OCI-LY1 (cell line): ENCODE measurements at regions not wholly inside any gene's neighbourhood (a gene's known extent, or its start where the extent isn't known, plus 50 kb on each side); places are given as distances from the start of the nearest gene placed in this dataset.

Experiments used
- H2AFZ ChIP-seq: fragments of 200-600 bp; sonication (generic), shearing (Covaris generic); 2 replicates; pipeline ENCODE4 v1.6.0; 2014; ENCODE audit warnings: antibody characterized with exemption, mild to moderate bottlenecking, low read length
- H3F3A ChIP-seq: fragments of 200-600 bp; sonication (generic), shearing (Covaris generic); 2 replicates; pipeline ENCODE4 v1.6.0; 2014; ENCODE audit warnings: mild to moderate bottlenecking, antibody characterized with exemption, low read length, moderate library complexity; ENCODE audit not compliant: insufficient read depth
- H3K27ac ChIP-seq: fragments of 200-600 bp; sonication (generic); 2 replicates; pipeline ENCODE4 v1.5.1; 2014; ENCODE audit warnings: low read length, mixed run types, mild to moderate bottlenecking, low read depth; ENCODE audit not compliant: poor library complexity, severe bottlenecking
- H3K27me3 ChIP-seq: fragments of 200-600 bp; sonication (generic); 2 replicates; pipeline ENCODE4 v1.6.0; 2014; ENCODE audit warnings: antibody characterized with exemption, mild to moderate bottlenecking, low read length, moderate library complexity; ENCODE audit not compliant: insufficient read depth
- H3K36me3 ChIP-seq: fragments of 200-600 bp; sonication (generic); 2 replicates; pipeline ENCODE4 v1.6.1; 2014; ENCODE audit warnings: mild to moderate bottlenecking, antibody characterized with exemption, low read length, moderate library complexity, mixed read lengths; ENCODE audit not compliant: insufficient read depth
- H3K4me1 ChIP-seq: fragments of 200-600 bp; sonication (generic); 2 replicates; pipeline ENCODE4 v1.5.1; 2014; ENCODE audit warnings: mild to moderate bottlenecking, low read length, moderate library complexity; ENCODE audit not compliant: insufficient read depth, severe bottlenecking
- H3K4me2 ChIP-seq: fragments of 200-600 bp; sonication (generic), shearing (Covaris generic); 2 replicates; pipeline ENCODE4 v1.6.1; 2014; ENCODE audit warnings: low read length
- H3K4me3 ChIP-seq: fragments of 200-600 bp; sonication (generic); 2 replicates; pipeline ENCODE4 v1.5.1; 2014; ENCODE audit warnings: low read length, low read depth, mild to moderate bottlenecking, mixed read lengths; ENCODE audit not compliant: poor library complexity, severe bottlenecking
- H3K79me2 ChIP-seq: fragments of 200-600 bp; shearing (Covaris generic); 2 replicates; pipeline ENCODE4 v1.6.1; 2016; ENCODE audit warnings: mixed run types, low read length, mixed read lengths; ENCODE audit not compliant: insufficient read depth
- H3K9ac ChIP-seq: fragments of 200-600 bp; sonication (generic), shearing (Covaris generic); 2 replicates; pipeline ENCODE4 v1.6.1; 2014; ENCODE audit warnings: mild to moderate bottlenecking, low read length, mixed read lengths
- H3K9me2 ChIP-seq: fragments of 200-600 bp; sonication (generic), shearing (Covaris generic); 2 replicates; pipeline ENCODE4 v1.6.1; 2014; ENCODE audit warnings: low read depth, mild to moderate bottlenecking, low read length, mixed read lengths
- H3K9me3 ChIP-seq: fragments of 200-600 bp; shearing (Covaris generic); 2 replicates; pipeline ENCODE4 v1.6.1; 2014; ENCODE audit warnings: low read length, mixed read lengths
- H4K20me1 ChIP-seq: fragments of 200-600 bp; sonication (generic), shearing (Covaris generic); 2 replicates; pipeline ENCODE4 v1.6.0; 2016; ENCODE audit warnings: mild to moderate bottlenecking, low read length; ENCODE audit not compliant: insufficient read depth
- EZH2 ChIP-seq: fragments of 200-600 bp; sonication (generic), shearing (Covaris generic); IDR thresholded peaks from 2 replicates; pipeline ENCODE4 v1.8.0; 2017; ENCODE audit warnings: borderline replicate concordance, mixed run types, mild to moderate bottlenecking, antibody characterized with exemption, low read length, moderate library complexity, mixed read lengths
- TF ChIP-seq, protein P1 (sequence below): fragments of 200-600 bp; sonication (generic), shearing (Covaris generic); IDR thresholded peaks from 2 replicates; pipeline ENCODE4 v1.5.1; 2017; ENCODE audit warnings: mild to moderate bottlenecking, antibody characterized with exemption, low read length, moderate library complexity, mixed read lengths

DNA sequence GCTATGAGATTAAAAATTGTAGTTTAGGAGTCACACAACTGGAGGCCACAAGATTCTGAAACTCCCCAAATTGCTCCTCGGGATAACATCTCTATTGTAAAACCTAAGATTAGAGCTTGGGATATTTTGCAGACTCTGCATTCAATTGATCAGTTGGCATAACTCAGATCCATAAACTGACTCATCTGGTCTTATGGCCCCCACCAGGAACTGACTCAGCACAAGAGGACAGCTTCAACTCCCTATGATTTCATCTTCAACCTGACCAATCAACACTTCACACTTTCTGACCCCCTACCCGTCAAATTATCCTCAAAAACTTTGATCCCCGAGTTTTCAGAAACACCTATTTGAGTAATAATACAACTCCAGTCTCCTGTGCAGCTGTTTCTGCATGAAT, 257.3 kb downstream of the HAO1 start:
- no peaks in the 10 kb centered on the region for H4K20me1 ChIP-seq
- TF ChIP-seq, protein P1, sequence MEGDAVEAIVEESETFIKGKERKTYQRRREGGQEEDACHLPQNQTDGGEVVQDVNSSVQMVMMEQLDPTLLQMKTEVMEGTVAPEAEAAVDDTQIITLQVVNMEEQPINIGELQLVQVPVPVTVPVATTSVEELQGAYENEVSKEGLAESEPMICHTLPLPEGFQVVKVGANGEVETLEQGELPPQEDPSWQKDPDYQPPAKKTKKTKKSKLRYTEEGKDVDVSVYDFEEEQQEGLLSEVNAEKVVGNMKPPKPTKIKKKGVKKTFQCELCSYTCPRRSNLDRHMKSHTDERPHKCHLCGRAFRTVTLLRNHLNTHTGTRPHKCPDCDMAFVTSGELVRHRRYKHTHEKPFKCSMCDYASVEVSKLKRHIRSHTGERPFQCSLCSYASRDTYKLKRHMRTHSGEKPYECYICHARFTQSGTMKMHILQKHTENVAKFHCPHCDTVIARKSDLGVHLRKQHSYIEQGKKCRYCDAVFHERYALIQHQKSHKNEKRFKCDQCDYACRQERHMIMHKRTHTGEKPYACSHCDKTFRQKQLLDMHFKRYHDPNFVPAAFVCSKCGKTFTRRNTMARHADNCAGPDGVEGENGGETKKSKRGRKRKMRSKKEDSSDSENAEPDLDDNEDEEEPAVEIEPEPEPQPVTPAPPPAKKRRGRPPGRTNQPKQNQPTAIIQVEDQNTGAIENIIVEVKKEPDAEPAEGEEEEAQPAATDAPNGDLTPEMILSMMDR, result no peak
- TF ChIP-seq EZH2, result no peak
- H3K9ac ChIP-seq, result no peak overlapping the region
- H3F3A ChIP-seq, result no peaks in the 10 kb centered on the region
- no peaks in the 10 kb centered on the region for H3K9me3 ChIP-seq
- no peak overlapping the region for H3K27ac ChIP-seq
- no peaks in the 10 kb centered on the region for H3K9me2 ChIP-seq
- no peaks in the 10 kb centered on the region for H3K27me3 ChIP-seq
- H3K79me2 ChIP-seq, result no peaks in the 10 kb centered on the region
- no peak overlapping the region for H2AFZ ChIP-seq
- H3K4me1 ChIP-seq, result peaks cover 2% of the 10 kb centered on the region
- no peak overlapping the region for H3K4me3 ChIP-seq
- no peaks in the 10 kb centered on the region for H3K36me3 ChIP-seq
- H3K4me2 ChIP-seq, result no peak overlapping the region

DNA sequence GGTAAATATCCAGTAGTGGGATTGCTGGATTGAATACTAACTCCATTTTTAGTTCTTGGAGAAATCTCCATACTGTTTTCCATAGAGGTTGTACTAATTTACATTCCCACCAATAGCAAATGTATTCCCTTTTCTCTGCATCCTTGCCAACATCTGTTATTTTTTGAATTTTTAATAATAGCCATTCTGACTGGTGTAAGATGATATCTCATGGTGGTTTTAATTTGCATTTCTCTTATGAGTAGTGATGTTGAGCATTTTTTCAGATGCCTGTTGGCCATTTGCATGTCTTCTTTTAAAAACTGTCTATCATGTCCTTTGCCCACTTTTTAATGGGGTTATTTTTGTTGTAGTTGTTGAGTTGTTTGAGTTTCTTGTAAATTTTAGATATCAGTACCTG, 253.2 kb downstream of the HAO1 start:
- no peak overlapping the region for H2AFZ ChIP-seq
- no peak overlapping the region for H3K27ac ChIP-seq
- H3K9ac ChIP-seq, result no peak overlapping the region
- peaks cover 8% of the 10 kb centered on the region for H3K4me1 ChIP-seq
- H3K36me3 ChIP-seq, result no peaks in the 10 kb centered on the region
- H3K27me3 ChIP-seq, result no peaks in the 10 kb centered on the region
- no peaks in the 10 kb centered on the region for H3K79me2 ChIP-seq
- no peaks in the 10 kb centered on the region for H3F3A ChIP-seq
- H4K20me1 ChIP-seq, result no peaks in the 10 kb centered on the region
- H3K4me2 ChIP-seq, result no peak overlapping the region
- no peaks in the 10 kb centered on the region for H3K9me2 ChIP-seq
- H3K4me3 ChIP-seq, result no peak overlapping the region
- H3K9me3 ChIP-seq, result no peaks in the 10 kb centered on the region
- TF ChIP-seq, protein P1, result no peak

DNA sequence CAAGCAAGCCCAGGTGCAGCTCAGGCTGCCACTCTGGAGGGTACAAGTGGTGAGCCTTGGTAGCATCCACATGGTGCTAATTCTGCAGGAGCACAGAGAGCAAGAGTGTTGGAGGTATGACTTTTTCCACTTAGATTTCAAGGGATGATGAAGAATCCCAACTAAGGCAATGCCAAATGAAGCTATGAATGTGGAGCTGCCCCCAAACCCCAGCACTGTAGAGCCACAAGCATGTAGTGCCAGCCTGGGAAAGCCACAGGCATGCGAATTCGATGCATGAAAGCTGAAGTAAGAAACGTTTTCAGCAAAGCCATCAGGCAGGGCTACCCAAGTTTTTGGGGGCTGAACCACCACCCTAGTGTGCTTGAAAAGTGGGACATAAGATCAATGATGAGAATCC, 251.1 kb downstream of the HAO1 start:
- H3K4me2 ChIP-seq, result no peak overlapping the region
- no peaks in the 10 kb centered on the region for H3K9me3 ChIP-seq
- H3K4me1 ChIP-seq, result peaks cover 8% of the 10 kb centered on the region
- no peaks in the 10 kb centered on the region for H3F3A ChIP-seq
- H3K9ac ChIP-seq, result no peak overlapping the region
- TF ChIP-seq, protein P1, result no peak
- no peak for TF ChIP-seq EZH2
- H3K36me3 ChIP-seq, result no peaks in the 10 kb centered on the region
- no peak overlapping the region for H2AFZ ChIP-seq
- H3K79me2 ChIP-seq, result no peaks in the 10 kb centered on the region
- no peaks in the 10 kb centered on the region for H4K20me1 ChIP-seq
- no peaks in the 10 kb centered on the region for H3K27me3 ChIP-seq
- no peaks in the 10 kb centered on the region for H3K9me2 ChIP-seq
- no peak overlapping the region for H3K27ac ChIP-seq
- H3K4me3 ChIP-seq, result no peak overlapping the region
